Breast epithelium (tissue), 3 donors: ENCODE measurements at regions not wholly inside any gene's neighbourhood (a gene's known extent, or its start where the extent isn't known, plus 50 kb on each side); places are given as distances from the start of the nearest gene placed in this dataset.

Source experiments
- CTCF ChIP-seq, 3 donors: fragments of 450-650 bp; IDR thresholded peaks; one replicate each; pipeline ENCODE4 v1.5.1; 2016 to 2017; ENCODE audit warnings: antibody characterized with exemption in 3 of 3, mild to moderate bottlenecking in 3 of 3, moderate library complexity in 3 of 3
- POLR2A ChIP-seq: fragments of 450-650 bp; IDR thresholded peaks from one replicate; pipeline ENCODE4 v1.6.1; 2016; ENCODE audit warnings: antibody characterized with exemption, mild to moderate bottlenecking, moderate library complexity

GRCh38 chr2:176683618-176684111 is 414.4 kb downstream of the MTX2 start:
- TF ChIP-seq CTCF (IDR thresholded peaks at IDR 0.05) (no peak), POLR2A (no peak)
